Skin epidermis (tissue), 12 donors: ENCODE measurements at regions not wholly inside any gene's neighbourhood (a gene's known extent, or its start where the extent isn't known, plus 50 kb on each side); places are given as distances from the start of the nearest gene placed in this dataset.
A peak's percentile ranks its signal among the peaks of the same experiment; 100 is the strongest.

Experiments
- H3K27ac ChIP-seq, 21 experiments: fragments of 200-600 bp; sonication (generic) in 11 of 21; one replicate each; pipeline ENCODE4 v1.5.0; 2020; ENCODE audit warnings: mild to moderate bottlenecking in 3 of 21, inconsistent platforms in 2 of 21, moderate library complexity in 2 of 21
- H3K4me3 ChIP-seq, 7 experiments: fragments of 200-600 bp; sonication (generic) in 2 of 7; one replicate each; pipeline ENCODE4 v1.5.0; 2020; ENCODE audit warnings: inconsistent platforms in 2 of 7, mild to moderate bottlenecking in 2 of 7, moderate library complexity in 1 of 7

- H3K4me3 ChIP-seq: no peak overlapping the region
These were observed 100.8 kb upstream of the HAAO start for GRCh38 chr2:42893047-42893758.

GRCh38 chr2:42890791-42891355 is 98.5 kb upstream of the HAAO start:
- no peak overlapping the region for H3K4me3 ChIP-seq
- H3K27ac ChIP-seq: no peak overlapping the region

More at GRCh38 chr2:42893047-42893758, 100.8 kb upstream of the HAAO start:
- no peak overlapping the region for H3K27ac ChIP-seq

GRCh38 chr2:42888321-42889245 is 96.2 kb upstream of the HAAO start:
- Histone ChIP-seq H3K27ac (peak overlapping the region in 7 of 21 experiments; percentile 3 to 75 (median 40)), H3K4me3 (no peak overlapping the region)

DNA sequence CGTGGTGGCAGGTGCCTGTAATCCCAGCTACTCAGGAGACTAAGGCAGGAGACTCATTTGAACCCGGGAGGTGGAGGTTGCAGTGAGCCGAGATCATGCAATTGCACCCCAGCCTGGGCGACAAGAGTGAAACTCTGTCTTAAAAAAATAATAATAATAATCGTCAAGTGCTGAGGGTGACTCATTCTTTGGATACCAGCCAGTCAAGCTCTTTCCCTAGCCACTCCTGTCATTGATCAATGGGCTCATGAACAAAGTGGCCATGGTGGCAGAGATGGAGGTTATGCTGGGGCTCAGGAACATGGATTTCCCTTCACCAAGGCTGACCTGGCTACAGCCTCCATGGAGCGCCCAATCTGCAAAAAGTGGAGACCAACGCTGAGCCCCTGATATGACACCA is 94.5 kb upstream of the HAAO start:
- no peak overlapping the region for H3K4me3 ChIP-seq

DNA sequence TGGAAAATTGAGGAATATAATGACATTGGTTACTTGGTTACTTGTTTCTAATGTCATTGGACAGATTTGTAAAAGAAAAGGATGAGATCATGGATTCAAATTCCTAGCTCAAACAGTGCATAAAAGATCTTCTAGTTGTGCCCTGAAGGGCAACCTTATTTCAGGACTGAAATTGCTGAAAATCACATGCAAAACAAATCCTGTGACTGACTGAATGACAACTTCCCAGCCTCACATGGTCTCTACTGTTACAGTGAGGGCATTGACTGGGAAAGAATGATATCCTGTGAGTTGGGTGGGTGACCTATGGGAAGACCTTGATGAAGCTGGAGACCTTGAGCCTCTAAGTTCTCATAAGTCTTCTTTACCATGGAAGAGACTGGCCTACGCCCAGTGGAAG is 90.4 kb upstream of the HAAO start:
- peak overlapping the region in 3 of 21 experiments; percentile 5 to 80 (median 42) for H3K27ac ChIP-seq
- no peak overlapping the region for H3K4me3 ChIP-seq

More for the DNA sequence above, 94.5 kb upstream of the HAAO start:
- H3K27ac ChIP-seq: peak overlapping the region in 1 of 21 experiments; percentile 75

DNA sequence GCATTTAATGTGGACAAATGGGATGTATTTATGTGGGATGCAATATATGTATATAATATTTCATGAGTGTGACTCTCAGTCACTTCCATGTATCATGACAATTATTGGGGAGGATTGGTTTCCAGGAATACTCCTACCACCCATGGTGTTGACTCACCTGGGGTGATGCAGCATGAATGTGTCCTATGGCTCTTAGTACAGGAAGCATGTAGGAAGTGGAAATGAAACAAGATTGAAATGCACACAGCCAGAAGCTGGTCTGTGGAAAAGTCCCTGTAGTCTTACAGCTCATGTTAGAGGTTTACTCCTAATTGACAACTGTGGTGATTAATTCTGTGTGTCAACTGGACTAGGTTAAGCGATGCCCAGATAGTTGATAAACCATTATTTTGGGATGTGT is 89.3 kb upstream of the HAAO start:
- Histone ChIP-seq H3K27ac (peak overlapping the region in 12 of 21 experiments; percentile 35 to 87 (median 69)), H3K4me3 (no peak overlapping the region)

DNA sequence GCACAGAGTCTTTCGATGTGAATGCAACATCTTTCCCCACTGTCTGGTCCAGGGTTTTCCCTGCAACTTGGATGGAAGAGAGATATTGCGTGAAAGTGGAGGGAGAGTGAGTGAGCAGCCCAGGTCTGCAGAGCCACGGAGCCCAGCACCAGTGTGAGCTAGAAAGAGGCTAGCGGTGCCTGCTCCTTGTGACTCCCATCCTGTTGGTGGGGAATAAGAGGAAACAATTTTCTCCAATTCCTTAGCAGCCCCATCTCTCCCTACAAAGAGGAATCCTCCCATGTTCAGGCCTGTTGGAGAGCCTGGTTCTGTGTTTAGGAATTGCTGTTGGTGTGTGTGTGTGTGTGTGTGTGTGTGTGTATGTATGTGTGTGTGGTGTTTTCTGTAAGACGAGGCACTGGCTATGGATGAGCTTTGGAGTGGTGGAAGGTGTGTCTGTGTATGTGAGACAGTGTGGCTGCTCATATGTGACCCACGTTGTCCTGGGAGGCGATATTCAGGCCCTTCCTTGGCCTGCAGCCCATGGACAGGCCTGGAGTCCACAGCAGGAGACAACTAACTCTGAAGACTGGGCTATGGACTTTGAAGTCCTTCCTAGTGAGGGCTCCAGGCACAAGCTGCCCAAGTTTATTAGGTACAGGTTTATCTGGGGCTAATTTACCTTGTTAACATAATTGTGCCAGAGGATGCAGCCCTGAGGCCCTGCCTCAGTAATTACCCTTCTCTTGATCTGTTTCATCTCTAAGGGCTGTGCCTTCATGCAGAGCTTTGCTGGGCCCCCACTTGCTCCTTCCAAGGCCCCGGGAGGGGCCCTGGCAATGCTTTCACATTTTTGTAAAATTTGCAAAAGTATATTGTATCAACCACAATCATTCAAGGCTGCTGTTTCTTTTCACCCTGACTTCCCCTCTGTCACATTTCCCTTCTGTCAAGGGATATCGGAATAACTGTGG is 88.6 kb upstream of the HAAO start:
- no peak overlapping the region for H3K4me3 ChIP-seq
- H3K27ac ChIP-seq: peak overlapping the region in 18 of 21 experiments; percentile 13 to 87 (median 67)

- Histone ChIP-seq H3K27ac (peak overlapping the region in 18 of 21 experiments; percentile 13 to 87 (median 65)), H3K4me3 (no peak overlapping the region)
These were observed 87.7 kb upstream of the HAAO start for GRCh38 chr2:42879913-42880737.

GRCh38 chr2:42879121-42879705 is 86.8 kb upstream of the HAAO start:
- no peak overlapping the region for H3K4me3 ChIP-seq
- H3K27ac ChIP-seq: peak overlapping the region in 19 of 21 experiments; percentile 20 to 87 (median 65)

DNA sequence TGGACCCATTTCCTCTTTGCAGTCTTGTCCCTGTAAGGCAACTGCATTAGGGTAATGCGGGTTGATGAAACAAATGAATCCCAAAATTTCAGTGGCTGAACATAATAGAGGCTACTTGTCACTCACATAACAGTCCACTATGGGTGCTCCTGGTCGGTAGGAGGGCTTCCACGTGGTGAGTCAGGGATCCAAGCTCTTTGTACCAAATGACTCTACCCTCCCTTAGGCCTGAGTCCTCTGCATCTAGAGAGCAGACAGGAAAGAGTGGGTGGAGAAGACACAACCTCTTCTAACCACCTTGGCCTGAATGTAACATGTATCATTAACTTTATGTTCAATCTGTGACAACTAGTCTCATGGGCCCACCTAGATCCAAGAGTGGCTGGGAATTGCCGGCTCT is 86.2 kb upstream of the HAAO start:
- Histone ChIP-seq H3K27ac (peak overlapping the region in 17 of 21 experiments; percentile 21 to 87 (median 69)), H3K4me3 (no peak overlapping the region)

DNA sequence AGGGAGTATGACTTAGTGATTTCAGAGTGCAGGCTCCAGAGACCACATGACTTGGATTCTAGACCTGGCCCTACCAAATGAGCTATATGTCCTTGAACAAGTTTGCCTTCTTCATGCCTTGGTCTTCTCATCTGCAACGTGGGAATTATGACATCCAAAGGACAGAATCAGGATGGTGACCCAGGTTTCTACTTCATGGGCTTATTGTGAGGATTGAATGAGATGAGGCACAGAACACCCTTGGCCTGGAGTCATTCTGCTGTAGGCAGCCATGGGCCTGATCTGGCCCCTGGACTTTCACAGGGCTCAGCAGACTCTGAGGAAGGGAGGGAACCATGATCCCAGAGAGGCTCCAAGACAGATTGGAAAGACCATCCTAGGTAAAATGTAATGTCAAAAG is 85.6 kb upstream of the HAAO start:
- Histone ChIP-seq H3K4me3 (no peak overlapping the region), H3K27ac (peak overlapping the region in 13 of 21 experiments; percentile 6 to 87 (median 69))

- Histone ChIP-seq H3K4me3 (no peak overlapping the region), H3K27ac (peak overlapping the region in 11 of 21 experiments; percentile 10 to 87 (median 71))
These were observed 85.1 kb upstream of the HAAO start for GRCh38 chr2:42877511-42877910.

DNA sequence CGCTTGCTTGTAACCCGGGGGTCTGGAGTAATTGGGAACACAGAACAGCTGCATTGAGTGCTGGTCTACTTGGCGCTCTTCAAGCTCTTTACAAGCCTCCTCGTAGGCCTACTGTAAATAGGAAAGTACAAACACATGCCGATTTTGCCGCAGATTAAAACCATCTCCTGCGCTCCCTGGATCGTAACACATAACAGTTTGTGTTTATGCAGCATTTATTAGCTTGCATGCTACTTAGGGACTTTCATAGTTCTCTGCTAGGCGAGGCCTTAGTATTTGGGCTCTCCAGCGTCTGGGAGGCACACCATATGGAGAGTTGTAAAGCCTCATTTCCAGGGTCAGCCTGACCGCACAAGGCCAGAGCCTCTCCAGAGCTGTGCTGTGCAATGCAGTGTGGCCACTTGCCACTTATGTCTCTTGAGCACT is 84.0 kb upstream of the HAAO start:
- peak overlapping the region in 18 of 21 experiments; percentile 34 to 87 (median 79) for H3K27ac ChIP-seq

DNA sequence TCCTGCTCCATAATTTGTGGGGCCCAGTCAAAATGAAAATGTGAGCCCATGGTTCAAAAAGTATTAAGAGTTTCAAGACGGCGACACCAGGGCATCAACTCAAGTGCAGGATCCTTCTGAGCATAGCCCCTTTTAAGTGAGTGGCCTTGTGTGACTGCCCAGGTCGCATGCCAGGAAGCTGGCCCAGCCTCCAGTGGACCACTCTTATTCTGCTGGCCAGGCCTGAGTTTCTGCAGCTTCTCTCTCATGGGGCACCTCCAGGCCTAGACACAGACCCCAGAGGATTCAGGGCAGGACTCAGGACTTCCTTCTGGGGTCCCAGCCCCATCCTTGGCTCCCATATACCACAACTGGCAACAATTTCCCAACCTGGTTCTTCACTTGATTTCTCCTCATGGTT is 83.5 kb upstream of the HAAO start:
- Histone ChIP-seq H3K4me3 (no peak overlapping the region), H3K27ac (peak overlapping the region in 19 of 21 experiments; percentile 34 to 87 (median 78))

More for the DNA sequence above, 84.0 kb upstream of the HAAO start:
- no peak overlapping the region for H3K4me3 ChIP-seq

DNA sequence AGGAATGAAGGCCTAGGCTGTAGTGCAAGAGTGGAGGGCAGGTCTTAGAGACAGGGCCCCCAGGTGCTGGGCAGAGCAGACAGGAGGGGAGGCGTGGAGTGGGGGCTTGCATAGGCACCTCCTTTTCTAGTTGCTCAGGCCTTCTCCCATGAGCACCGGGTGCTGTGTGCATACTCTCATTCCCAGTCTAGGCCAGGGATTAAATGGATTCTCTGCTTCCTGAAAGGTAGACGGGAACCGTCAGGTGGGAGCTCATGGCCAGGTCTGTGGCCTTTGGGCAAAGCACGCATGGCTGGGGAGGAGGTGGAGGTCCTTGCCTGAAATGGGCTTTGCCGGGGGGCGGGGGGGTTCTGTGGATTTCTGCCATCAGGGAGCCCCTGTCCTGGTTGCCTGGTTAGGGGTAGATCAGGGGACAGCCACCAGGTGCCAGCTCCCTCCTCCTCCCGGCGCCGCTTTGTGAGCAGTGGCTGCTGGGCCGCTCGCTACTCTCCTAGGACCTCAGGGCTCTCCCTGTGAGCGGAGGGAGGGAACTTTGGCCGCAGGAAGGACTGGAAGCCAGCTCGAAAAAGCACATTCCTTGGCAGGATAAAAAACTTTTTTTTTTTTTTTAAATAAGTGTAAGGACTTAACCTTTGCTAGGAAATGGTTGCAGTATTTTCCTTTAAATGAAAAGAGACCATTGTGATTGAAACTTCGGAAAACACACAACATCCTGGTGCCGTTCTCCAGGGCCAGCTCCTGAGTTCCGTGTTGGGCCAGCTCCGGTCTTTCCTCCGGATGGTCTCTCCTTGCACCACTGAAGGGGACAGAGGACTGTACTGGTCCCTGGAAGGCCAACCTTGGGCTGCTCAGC is 82.8 kb upstream of the HAAO start:
- Histone ChIP-seq H3K4me3 (no peak overlapping the region), H3K27ac (peak overlapping the region in 20 of 21 experiments; percentile 56 to 87 (median 79))

DNA sequence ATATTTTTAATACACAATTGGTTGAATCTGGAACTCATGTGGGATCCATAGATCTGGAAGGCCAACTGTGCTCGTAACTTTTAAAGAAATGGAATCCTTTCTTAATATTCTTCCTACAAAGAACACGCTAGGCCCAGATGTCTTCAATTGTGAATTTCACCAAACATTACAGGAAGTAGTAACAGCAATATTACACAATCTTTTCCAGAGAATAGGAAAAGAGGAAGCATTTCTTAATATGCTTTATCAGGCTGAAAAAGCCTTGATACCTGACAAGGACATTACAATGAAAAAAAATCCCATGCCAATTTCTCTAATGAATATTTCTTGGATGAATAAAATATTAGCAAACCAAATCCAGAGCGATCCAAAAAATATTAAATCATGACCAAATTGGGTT is 80.3 kb upstream of the HAAO start:
- H3K4me3 ChIP-seq: no peak overlapping the region
- H3K27ac ChIP-seq: peak overlapping the region in 10 of 21 experiments; percentile 2 to 87 (median 38)

GRCh38 chr2:42871372-42871771 is 79.0 kb upstream of the HAAO start:
- H3K4me3 ChIP-seq: no peak overlapping the region
- peak overlapping the region in 1 of 21 experiments; percentile 3 for H3K27ac ChIP-seq
